SW 1271 (cell line): ENCODE measurements at regions not wholly inside any gene's neighbourhood (a gene's known extent, or its start where the extent isn't known, plus 50 kb on each side); places are given as distances from the start of the nearest gene placed in this dataset.

Experiments used
- DNase-seq, 2 experiments: peaks; one replicate each; lab custom pipeline; 2025; lab: John Stamatoyannopoulos, UW

DNA sequence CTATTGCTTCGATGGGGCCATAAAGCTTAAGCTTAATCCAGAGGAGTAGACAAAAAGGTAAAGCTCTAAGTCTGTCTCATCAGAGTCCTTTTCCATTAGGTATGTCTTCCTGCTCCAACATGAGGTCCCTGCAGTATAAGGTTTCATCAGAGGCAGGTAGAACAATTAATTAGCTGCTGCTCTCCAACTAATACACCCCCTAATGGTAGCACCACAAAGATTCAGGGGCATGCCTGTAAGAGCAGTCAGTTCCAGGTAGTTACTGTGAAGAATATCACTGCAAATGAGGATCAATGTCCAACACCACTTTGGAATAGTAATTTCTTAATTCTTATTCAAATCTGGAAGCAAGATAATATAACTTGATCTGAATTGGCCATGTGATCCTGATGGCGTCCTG, 160.3 kb upstream of the ESRRG start:
- DNase-seq, result no peak

DNA sequence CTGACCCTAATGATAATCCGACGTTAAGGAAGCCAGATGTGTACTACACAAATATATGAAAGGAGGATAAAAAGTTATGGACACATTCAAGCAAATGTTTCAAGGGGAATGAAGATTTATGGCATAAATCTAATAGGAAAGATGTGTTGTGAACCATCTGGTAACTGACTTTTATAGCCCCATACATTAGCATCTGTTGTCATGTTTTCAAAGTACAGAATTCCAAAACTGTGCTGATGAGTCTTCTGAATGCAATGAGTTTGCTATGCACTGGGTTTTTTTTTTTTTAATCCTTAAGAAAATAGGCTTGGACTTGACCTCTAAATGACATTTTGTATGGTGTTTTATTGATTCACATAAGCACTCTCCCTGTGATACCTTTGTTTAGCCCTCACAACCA, 158.5 kb upstream of the ESRRG start:
- no peak for DNase-seq

DNA sequence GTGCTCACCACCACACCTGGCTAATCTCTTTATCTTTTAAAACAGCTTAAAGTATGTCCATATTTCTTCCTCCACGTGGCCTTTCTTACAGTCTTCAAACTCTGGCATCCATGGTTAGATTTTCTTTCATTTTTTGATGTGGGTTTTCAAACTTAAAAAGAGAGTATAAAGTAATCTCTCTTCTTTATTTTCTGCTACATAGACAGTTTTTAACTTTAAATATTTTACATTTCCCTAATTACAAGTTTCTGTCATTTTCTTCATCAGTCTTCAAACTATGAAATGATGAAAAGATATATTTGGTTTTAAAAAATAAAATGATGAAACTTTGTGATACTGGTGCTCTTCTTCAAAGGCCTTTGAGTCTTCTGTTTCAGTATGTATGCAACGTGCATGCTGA, 143.5 kb upstream of the ESRRG start:
- no peak for DNase-seq

DNA sequence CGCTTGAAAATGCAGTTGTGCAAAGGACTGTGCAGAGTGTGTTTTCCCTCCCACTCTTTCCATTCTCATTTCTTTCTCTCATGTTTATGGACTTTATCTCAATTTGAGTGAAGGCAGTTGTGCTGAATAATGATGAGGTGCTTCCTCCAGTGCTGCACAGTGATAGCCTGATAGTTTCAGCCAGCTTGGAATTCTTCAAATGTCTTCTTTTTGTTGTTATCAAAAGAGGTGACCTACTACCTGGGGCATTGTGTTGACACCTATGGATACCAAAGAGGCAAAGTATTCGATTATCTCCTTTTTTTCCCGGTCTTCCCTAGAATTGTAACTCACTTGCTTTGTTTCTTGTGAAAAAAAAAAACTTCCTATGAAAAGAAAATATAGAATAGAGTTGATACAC, 132.6 kb upstream of the ESRRG start:
- DNase-seq, result no peak

DNA sequence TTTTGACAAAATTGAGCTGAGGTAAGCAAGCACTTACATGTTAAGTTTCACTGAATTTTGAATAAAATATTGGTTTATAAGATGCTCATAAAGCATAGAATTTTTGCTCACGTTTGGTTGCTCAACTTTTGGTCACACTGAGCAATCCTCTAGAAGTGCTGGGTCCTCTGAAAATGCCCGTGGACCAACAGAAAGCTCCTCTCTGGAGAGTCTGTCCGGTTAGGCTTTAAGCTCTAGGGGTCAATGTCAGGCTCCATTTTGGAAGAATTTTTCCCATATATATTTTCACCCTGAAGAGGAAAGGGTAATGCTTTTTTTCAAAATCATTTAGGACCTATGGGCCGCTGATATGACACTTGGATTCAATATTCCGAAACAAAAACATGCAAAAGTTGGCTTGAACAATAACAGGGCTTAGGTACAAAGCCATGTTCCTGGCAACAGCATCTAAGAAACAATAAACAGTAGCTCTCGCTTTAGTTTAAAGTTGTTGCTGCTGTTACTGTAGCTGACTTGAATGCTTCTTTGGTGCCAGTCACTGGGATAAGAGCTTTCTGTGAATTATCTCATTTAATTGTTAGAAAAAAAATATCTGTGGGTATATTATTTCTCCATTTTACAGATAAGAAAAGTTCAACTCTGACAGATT, 131.7 kb upstream of the ESRRG start:
- no peak for DNase-seq

DNA sequence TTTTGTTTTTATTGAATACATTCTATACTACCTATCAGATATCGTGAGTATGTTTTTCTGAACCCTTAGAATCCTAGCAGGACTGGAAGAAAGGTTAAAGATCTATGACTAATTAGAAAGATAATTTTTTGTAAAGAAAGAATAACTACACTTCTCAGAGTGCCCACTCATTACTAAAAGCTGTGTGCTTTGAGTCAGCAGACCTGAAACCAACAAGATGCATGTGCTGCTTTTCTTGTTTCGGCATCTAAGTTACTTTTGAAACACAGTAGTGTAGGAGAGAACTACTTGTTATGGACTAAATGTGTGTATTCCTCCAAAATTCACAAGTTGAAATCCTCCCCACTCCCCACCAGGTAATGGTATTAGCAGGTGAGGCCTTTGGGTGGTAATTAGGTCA, 127.8 kb upstream of the ESRRG start:
- DNase-seq, result no peak

DNA sequence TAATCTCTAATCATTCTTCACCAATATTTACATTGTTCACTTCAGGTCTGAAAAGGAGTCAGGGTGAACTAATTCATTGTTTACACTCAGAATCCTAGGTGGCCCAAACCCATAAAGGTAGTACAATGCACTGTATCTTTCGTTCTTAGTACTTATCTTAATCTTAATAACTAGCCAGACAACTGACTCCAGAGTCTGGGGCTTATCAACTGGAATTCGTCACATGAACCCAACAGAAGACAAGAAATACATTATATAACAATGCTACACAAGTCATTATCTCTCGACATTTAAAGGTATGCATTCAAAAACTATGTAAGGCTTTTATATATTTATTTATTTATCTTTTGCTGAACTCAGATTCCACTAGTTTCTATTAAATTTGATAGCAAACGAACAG, 125.9 kb upstream of the ESRRG start:
- no peak for DNase-seq

DNA sequence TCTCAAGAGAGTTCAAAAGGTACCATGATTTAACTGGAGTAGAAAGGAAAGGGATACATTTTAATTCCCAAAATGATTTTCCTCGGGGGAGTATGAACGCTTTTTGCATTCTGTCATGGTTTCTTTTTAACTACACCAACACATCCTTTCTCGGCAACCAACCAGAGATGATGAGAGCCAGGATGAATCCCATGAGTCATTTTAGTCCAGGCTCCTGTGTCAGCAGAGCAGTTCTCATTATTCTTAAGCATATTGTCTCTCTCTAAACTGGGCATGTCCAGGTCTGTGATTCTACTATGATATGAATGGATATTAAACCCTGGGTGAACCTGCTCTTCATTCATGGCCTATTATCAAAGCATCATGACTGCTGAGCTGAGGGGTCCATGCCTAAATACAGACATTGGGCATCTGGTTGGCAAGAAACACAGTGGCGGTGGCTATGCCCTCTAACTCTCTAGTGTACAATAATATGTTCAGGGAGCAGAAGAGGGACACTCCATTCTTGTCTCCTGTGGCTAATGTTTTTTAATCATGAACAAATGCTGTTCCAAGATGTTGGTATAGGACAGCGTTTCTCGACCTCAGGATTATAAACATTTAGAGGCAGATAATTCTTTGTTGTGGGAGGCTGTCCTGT, 124.3 kb upstream of the ESRRG start:
- no peak for DNase-seq

DNA sequence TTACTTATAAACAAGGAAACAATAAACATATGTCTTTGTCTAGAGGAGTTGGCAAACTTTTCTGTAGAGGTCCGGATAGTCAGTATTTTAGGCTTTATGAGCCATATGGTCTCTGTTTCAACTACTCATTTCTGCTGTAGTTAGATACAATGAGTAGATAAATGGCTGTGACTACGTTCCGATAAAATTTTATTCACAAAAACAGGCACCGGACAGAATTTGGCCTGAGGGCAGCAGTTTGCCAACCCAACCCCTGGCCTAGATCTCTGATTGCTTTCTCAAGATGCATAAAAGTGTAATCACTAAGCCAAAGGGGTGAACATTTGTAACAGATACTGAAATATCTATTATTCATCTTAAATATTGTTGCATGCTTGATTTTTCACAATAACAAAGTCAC, 123.1 kb upstream of the ESRRG start:
- DNase-seq, result no peak

DNA sequence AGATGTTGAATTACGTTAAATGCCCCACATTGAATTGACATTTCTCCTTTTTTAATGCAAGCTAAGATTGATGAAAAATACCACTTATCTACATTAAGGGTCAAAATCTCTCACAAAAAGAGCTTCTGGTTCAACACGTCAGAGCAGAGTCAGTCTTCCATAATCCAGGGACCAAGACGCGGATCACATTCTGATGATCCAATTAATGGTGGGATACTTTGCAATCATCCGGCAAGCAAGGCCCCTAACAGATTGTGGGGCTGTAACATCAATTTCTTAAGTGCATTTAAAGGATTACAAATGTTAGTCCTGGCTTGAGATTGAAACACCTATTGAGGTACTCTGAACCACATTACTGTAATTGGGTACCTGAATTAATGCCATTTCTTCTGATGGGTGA, 120.2 kb upstream of the ESRRG start:
- DNase-seq, result no peak

DNA sequence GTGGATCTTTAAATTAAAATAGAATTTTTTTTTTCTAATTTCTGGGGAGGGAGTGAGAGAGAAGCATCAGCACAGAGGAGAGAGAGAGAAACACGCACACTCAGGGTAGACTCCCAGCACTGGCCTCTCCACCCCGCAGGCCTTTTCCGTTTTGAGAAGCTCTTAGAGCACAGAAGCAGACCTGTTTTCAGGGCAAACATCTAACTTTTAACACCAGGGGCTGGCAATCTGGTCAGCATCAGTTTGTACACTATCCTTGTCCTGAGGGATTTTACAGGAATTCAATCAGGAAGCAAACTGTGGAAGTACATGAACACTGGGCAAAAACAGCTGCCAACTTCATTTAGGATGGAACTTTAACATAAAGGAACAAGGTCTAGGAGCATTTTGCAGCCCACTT, 117.9 kb upstream of the ESRRG start:
- DNase-seq, result no peak

DNA sequence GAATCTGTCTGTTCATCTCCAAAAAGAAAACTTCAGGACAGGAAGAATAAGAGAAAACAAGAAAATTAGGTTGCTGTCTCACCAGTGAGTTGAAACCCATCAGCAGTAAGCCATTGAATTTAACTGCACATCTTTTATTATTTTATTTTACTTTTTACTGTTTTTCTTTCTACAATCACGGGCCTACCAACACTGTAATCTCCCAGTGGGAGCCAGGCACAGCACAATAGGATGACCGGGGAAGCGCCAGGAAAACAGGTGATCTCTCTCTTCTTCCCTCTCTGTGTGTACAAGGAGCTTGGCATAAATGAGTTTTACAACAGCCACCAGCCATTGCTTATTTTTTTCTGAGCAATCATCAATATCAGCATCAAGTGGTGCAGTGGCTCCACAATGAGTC, 113.1 kb upstream of the ESRRG start:
- DNase-seq, result no peak

DNA sequence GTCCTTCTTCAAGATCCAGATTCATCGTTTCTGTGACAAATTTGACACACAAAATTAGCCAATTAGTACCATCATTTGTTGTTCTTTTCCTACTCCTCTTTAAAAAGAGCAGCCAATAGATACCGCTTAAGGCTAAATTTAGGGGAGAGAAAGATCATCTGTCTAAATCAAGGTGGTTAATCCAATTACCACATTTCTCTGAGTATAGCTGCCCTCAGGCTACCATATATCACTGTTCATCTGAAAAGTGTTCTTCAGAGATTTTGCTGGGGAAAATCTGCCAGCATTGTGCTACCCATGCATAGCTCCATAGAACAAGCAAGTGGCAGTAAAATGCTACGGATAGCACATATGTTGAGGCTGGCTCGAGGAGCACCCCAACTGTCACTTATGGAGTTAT, 110.3 kb upstream of the ESRRG start:
- no peak for DNase-seq

DNA sequence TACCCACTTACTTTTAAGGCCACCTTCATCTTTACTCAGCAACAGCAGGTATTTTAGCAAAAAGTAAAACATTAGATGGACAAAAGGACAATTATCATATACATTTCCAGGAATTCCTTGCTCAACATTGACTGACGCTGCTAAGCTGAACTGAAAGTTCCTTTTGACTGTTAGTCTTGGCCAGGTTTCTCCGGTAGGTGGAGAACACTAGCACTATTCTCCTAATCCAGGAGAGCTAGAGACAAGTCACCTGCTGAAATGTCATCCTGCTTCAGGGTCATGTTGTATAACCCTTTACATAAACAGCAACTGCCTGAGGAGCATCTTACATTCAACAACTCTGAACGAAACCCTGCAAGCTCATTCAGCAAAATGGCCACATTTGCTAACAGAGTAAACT, 109.0 kb upstream of the ESRRG start:
- no peak for DNase-seq

DNA sequence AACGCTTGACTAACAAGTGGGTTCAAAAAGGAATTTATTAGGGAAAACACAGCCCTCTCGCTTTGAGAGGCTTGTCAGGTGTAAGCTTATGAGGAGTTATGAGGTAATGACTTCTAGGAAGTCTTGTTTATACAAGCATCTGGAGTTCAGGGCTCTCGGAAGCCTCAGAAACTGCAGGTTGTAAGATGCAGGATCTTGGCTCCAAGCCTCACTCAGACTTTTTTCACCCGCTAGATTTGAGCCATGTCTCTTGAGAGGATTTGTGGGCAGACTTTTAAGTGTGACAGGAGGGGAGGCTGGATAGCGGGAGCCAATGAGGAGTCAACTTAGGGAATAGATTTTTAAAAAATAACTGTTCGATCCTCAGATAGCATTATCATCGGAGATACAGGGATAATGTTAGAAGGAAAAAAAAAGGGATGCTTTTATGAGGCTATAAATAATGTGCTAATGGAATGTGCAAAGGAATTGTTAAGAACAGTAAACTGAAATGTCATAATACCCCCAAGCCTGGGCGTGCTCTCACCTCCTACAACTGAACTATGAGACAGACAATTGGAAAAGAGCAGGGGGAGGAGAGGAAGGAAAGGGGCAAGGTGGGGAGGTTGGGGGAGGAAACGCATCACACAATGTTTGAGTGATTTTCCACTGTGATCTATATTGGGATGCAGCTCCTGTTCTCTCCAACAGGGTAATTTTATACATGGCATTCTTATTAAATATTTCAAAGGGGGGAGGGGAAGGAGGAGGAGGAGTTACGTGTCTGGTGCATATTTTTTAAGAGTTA, 107.4 kb upstream of the ESRRG start:
- no peak for DNase-seq

DNA sequence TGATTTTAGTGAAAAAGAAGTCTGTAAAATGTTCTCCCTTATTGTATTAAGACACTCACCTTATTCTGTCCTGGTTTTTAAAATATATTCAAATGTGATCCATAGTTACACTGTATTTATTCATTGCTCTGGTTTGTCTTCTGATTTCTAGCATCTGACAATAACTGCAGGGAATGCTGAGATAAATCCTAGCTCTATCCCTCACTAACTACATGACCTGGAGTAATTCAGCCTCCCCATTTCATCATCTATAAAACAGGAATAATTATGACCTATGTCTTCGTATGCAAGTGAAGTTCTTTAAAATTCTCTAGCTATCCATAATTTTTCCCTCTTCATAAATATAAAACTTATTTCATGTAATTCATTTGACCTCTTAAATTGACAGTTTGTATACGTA, 104.0 kb upstream of the ESRRG start:
- DNase-seq, result no peak

DNA sequence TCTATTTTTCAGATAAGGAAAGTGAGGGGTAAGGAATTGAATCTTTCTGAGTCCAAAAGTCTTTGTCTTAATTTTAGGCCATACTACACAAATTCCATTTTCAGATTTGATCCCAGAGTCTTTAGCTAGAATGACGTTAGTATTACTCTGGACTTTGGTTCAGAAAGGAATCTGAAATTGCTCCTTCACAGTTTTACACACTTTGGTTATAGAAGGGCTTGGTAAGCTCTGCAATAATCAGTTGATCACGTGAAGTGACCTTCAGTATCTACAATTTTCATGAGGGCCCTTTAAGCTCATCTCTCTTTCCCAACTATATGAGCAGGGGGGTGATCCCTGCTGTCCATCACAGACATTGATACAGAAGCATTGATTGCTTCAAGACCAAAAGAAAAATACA, 103.4 kb upstream of the ESRRG start:
- DNase-seq, result no peak

DNA sequence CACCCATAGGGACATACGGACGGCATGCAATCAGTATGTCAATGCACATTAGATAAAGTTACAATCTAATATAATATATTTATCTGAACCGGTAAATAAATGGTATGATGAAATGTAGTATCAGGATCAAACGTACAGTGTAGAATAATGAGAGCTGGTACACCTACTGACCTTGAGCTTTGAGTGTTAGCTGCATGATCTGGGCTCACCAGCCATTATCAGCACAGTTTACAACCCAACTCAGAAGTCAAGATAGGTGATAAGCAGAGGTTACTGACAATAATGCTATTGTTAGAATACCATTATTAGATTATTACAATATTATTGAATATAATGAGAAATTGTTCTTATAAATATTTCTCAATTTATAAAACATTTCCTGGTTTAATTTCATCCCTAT, 103.0 kb upstream of the ESRRG start:
- DNase-seq, result no peak

DNA sequence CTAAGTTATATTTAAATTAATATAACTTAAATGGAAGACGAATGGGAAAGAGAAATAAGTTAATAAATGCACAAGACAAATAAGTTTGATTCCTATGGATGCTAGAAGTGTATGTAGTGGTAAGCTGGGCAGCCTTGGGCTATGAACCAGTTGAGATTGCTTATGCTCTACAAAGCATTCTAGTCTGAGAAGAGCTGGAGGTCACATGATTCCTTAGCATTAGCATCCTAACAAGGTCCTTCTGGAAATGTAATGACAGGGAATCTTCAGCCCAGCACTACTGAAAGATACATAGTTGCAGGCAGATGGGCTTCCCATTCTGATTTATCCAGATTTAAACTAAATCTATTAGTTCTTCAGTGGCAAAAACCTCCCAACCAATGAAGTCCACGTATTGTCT, 102.3 kb upstream of the ESRRG start:
- DNase-seq, result no peak

DNA sequence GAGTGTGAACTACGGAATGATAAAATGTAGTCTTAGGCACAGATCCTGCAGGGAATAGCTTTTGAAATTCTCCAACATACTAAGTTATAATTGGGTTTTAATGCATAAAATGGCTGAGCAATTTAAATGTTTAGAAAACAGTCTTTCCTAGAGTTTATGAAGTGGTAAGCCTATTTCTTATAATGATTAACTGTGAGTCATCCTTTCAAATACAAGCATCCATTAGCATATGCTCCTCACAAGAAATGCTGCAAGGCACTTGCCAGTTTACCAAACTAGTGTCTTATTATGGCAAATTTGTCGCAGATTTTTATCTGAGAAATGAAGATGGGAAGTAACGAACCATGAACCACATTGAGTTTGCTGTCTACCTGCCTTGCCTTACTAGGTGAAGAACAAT, 101.3 kb upstream of the ESRRG start:
- no peak for DNase-seq

DNA sequence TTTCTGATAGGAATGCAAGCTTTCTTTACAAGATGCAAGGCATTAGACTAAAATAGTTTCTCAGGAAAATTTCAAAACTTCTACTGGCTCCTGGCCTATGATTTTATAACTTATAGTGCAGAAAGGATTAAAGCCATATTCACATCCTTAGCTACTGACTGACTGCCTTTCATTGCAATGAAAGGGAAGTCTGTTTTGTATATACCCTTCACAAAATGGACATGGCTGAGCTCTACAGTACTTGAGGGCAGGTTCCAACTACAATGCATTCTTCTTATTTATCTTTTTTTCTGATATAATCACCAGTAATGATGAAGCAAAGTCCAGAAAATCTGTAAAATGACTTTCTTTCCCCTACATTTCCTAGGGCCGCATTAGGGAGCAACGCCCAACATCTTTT, 100.5 kb upstream of the ESRRG start:
- DNase-seq, result no peak

DNA sequence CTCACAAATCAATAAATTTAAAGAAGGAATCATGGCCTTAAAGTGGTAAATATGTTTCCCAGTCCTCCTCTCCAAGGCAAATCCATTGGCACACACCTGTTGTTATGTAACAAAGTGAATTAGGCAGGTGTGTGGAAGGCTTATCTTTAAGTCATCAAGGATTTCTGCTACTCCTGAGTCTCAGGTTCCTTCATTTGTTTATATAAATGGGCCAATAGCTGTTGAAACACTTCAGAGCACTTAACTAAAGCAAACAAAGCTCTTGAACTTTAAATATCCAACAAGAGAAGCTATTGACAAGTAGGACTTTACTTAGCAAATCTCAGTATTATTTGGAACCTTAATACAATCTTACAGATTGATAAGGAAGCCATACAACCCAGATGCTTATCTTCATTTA, 99.3 kb upstream of the ESRRG start:
- DNase-seq, result no peak

DNA sequence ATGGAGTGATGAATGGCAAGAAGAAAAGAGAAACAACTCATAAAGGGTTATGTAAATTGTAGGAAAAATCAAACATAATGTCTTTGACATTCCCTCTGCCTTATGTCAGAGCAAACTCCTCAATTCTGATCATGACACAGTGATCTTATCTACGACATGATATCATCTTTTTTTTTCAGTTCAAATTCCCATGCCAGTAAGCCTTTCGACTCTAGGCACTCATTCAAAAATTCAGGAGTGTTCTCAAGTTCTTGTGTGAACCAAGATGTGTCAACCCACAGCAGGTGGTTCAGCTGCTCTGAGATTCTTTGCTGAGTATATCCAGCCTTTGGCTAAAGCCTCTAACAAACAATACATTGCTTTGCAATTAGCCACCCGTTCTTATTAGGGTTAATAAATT, 97.1 kb upstream of the ESRRG start:
- DNase-seq, result no peak

DNA sequence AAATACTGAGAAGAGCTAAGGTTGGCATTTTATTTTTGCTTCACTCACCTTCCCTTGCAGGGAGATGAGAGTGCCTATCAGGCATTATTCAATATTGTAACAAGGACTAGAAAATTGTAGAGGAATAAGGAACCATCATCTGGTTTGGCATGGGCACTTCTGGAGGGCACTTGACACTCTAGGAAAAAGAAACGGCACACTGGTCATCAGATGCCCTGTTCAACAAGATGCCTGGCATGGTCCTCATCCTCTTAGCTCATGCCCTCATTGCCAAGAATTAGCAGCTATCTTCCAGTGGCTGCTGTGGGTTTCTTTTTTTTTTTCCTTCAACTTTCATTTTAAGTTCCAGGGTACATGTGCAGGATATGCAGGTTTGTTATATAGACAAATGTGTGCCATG, 95.1 kb upstream of the ESRRG start:
- DNase-seq, result no peak
